ENCODE measurements at regions not wholly inside any gene's neighbourhood (a gene's known extent, or its start where the extent isn't known, plus 50 kb on each side); places are given as distances from the start of the nearest gene placed in this dataset.

DNA sequence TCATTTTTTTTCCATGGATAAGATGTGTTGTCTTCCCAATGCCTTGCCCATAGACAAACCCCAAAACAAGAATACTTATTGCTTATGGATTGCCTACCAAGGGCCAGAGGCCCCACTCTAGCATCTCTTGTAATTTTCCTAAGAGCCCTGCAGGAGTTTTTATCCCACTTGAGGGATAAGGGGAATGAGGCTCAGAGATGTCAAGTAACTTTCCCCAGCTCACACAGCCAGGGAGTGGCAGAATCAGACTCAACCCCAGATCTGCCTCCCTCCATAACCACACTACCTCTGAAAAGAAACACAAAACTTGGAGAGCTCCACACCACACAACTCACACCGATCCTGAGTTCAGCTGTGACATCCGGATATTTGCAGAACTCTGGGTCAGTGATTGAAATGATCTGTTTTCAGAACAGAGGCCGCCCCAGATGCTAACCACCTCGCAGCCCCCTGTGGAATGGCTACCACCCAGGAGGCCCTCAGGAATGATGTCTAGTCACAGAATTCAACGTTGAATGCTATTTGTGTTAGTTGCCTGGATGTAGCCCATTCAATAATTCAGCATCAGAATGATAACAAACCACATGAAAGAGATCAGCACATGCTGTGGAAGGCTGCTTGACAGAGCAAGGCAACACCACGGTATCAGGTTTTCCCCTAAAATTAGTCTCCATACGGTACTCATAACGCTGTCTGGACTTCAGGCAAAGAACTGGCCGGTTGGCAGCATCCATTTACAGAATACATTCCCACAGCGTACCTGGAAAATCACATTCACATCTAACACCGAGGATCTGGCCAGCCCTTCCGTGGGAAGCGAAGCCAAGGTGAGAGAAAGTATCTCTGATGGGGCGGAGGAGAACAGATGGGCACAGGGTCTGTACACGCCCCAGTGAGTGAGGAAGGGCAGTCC lies 231.9 kb downstream of the TOMM20 start:
- H3K27ac ChIP-seq (ENCODE audit: low read depth, low read length, poor library complexity, severe bottlenecking) = no peak overlapping the region
- H3K36me3 ChIP-seq (ENCODE audit: insufficient read depth, low read length) = no peaks in the 10 kb centered on the region
- H3K4me3 ChIP-seq (ENCODE audit: low read depth, low read length, poor library complexity, severe bottlenecking) = no peak overlapping the region
- no TSS peak for BruUV-seq (replicated peaks)
- H3K9me3 ChIP-seq (ENCODE audit: low read length) = no peaks in the 10 kb centered on the region
- TF ChIP-seq, protein P1, sequence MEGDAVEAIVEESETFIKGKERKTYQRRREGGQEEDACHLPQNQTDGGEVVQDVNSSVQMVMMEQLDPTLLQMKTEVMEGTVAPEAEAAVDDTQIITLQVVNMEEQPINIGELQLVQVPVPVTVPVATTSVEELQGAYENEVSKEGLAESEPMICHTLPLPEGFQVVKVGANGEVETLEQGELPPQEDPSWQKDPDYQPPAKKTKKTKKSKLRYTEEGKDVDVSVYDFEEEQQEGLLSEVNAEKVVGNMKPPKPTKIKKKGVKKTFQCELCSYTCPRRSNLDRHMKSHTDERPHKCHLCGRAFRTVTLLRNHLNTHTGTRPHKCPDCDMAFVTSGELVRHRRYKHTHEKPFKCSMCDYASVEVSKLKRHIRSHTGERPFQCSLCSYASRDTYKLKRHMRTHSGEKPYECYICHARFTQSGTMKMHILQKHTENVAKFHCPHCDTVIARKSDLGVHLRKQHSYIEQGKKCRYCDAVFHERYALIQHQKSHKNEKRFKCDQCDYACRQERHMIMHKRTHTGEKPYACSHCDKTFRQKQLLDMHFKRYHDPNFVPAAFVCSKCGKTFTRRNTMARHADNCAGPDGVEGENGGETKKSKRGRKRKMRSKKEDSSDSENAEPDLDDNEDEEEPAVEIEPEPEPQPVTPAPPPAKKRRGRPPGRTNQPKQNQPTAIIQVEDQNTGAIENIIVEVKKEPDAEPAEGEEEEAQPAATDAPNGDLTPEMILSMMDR (conservative IDR thresholded peaks at IDR 0.05; ENCODE audit: low read length) = no peak
- TF ChIP-seq EZH2phosphoT487 (IDR thresholded peaks at IDR 0.05; ENCODE audit: borderline replicate concordance, low read depth, low read length) = no peak
- no peak overlapping the region for H3K4me2 ChIP-seq (ENCODE audit: low read length)
- no peak for DNase-seq (ENCODE audit: low spot score)
- no peak overlapping the region for H2AFZ ChIP-seq (ENCODE audit: low read length)
- CTCF ChIA-PET (ENCODE audit: unreplicated experiment) = no interaction called here
- POLR2A ChIA-PET = no interaction called here
- H4K20me1 ChIP-seq (ENCODE audit: insufficient read depth, low read length) = no peaks in the 10 kb centered on the region
- intact Hi-C loops (cut with micrococcal nuclease; ENCODE audit: unreplicated experiment) = no loop called here
- H3K9me2 ChIP-seq (ENCODE audit: insufficient read depth, low read length) = no peaks in the 10 kb centered on the region
- no peaks in the 10 kb centered on the region for H3K79me2 ChIP-seq (ENCODE audit: insufficient read depth, low read depth, low read length)
- no peaks in the 10 kb centered on the region for H3K4me1 ChIP-seq (ENCODE audit: insufficient read depth, low read length, poor library complexity, severe bottlenecking)

DNA sequence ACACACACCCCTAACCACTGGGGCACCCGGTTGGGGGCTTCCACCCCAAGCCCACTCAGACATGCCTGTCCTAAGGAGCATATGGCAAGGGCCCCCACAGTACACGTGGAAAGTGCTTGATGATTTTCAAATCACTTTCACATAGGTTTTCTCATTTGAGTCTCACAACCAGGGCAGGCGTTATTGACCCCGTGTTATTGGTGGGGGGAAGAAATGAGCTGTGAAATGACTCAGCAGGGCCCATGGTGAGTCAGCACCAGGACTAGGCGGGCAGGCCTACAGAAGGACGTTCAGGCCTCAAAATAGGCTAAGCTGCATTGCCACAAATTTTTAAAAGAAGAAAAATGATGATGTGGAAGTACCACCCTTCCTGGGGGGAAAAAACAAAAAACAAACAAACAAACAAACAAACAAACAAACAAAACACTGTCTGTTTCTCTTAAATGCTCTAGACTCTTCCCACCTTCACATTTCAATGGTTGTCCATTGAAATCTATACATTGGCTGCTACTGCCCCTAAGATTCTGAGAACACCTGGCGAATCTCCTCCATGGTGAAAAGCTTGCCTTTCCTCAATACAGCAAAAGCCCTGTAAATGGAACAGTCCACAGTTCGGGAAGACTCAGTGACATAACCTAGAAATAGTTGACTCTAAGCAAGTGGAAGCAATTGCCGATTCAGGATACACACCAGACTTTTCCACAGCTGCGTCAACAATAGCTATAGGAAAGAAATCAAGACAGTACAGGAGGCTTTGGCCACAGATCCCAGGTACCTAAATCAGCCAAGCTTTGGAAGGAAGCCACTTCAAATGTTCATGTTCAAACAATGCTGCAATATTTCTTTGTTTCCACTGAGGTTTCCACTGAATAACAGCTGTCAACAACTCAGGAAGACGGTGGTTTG lies 234.7 kb downstream of the TOMM20 start:
- TF ChIP-seq, protein P1 (conservative IDR thresholded peaks at IDR 0.05; ENCODE audit: low read length) = no peak
- no peak for TF ChIP-seq EZH2phosphoT487 (IDR thresholded peaks at IDR 0.05; ENCODE audit: borderline replicate concordance, low read depth, low read length)
- POLR2A ChIA-PET = interaction anchor here (0.6 to 1.2 kb wide), 4 partner anchors 10 to 459 kb away, joined by 3 read pairs; no protein-coding TSS in a partner anchor
- Histone ChIP-seq H3K36me3 (ENCODE audit: insufficient read depth, low read length) (no peaks in the 10 kb centered on the region), H3K79me2 (ENCODE audit: insufficient read depth, low read depth, low read length) (no peaks in the 10 kb centered on the region), H4K20me1 (ENCODE audit: insufficient read depth, low read length) (no peaks in the 10 kb centered on the region), H3K4me3 (ENCODE audit: low read depth, low read length, poor library complexity, severe bottlenecking) (no peak overlapping the region), H3K9me2 (ENCODE audit: insufficient read depth, low read length) (no peaks in the 10 kb centered on the region), H3K9me3 (ENCODE audit: low read length) (no peaks in the 10 kb centered on the region), H2AFZ (ENCODE audit: low read length) (no peak overlapping the region), H3K4me1 (ENCODE audit: insufficient read depth, low read length, poor library complexity, severe bottlenecking) (no peaks in the 10 kb centered on the region), H3K4me2 (ENCODE audit: low read length) (no peak overlapping the region), H3K27ac (ENCODE audit: low read depth, low read length, poor library complexity, severe bottlenecking) (no peak overlapping the region)
- CTCF ChIA-PET (ENCODE audit: unreplicated experiment) = no interaction called here
- DNase-seq (ENCODE audit: low spot score) = no peak
- BruUV-seq (replicated peaks) = no TSS peak
- intact Hi-C loops (cut with micrococcal nuclease; ENCODE audit: unreplicated experiment) = no loop called here

Data from OCI-LY7 (cell line).